ENCODE measurements at regions not wholly inside any gene's neighbourhood (a gene's known extent, or its start where the extent isn't known, plus 50 kb on each side); places are given as distances from the start of the nearest gene placed in this dataset.

DNA sequence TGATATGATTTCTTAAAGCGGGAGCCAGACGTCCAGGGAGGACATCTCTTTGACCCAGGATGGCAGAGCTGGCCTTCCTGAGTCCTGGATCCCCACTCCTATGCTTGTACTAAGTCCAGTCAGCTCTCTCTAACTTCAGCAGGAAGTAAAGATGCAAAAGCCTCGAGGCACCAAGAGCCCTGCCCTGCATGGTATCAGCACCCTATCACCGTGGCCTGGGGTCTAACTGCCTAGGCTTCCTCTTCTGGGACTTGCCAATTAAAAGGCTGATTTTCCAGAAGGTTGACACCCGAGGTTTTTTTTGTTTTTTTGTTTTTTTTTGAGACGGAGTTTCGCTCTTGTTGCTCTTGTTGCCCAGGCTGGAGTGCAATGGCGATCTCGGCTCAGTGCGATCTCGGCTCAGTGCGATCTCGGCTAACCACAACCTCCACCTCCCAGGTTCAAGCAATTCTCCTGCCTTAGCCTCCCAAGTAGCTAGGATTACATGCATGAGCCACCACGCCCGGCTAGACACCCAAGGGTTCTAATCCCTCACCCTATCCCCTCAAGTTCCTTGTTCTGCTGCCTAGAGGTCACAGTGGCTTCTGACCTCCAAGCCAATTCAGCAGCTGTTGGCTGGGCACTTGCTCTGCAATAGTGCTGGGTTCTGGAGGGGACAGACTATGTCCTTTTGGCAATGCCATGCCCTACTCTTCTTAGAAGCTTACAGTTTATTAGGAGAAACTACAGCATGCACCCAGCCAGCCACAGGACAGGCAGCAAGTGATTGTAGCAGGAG, 50.6 kb upstream of the FTH1 start:
- TF ChIP-seq, protein P1, sequence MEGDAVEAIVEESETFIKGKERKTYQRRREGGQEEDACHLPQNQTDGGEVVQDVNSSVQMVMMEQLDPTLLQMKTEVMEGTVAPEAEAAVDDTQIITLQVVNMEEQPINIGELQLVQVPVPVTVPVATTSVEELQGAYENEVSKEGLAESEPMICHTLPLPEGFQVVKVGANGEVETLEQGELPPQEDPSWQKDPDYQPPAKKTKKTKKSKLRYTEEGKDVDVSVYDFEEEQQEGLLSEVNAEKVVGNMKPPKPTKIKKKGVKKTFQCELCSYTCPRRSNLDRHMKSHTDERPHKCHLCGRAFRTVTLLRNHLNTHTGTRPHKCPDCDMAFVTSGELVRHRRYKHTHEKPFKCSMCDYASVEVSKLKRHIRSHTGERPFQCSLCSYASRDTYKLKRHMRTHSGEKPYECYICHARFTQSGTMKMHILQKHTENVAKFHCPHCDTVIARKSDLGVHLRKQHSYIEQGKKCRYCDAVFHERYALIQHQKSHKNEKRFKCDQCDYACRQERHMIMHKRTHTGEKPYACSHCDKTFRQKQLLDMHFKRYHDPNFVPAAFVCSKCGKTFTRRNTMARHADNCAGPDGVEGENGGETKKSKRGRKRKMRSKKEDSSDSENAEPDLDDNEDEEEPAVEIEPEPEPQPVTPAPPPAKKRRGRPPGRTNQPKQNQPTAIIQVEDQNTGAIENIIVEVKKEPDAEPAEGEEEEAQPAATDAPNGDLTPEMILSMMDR (IDR thresholded peaks at IDR 0.05; ENCODE audit: low read depth, low read length, poor library complexity, severe bottlenecking) = no peak
- TF ChIP-seq EZH2phosphoT487 (IDR thresholded peaks at IDR 0.05; ENCODE audit: borderline replicate concordance, low read length) = no peak

Data from DOHH2 (cell line).